Loucy (cell line): ENCODE measurements at regions not wholly inside any gene's neighbourhood (a gene's known extent, or its start where the extent isn't known, plus 50 kb on each side); places are given as distances from the start of the nearest gene placed in this dataset.

Experiments
- H2AFZ ChIP-seq: fragments of 200-600 bp; sonication (generic); 2 replicates; pipeline ENCODE4 v1.6.0; 2016; ENCODE audit warnings: antibody characterized with exemption, mild to moderate bottlenecking, low read length, moderate library complexity
- H3F3A ChIP-seq: fragments of 200-600 bp; 2 replicates; pipeline ENCODE4 v1.6.0; 2016; ENCODE audit warnings: antibody characterized with exemption, low read depth, mild to moderate bottlenecking
- H3K27me3 ChIP-seq: fragments of 200-600 bp; sonication (generic); 2 replicates; pipeline ENCODE4 v1.6.1; 2014; ENCODE audit warnings: low read length, mild to moderate bottlenecking; ENCODE audit not compliant: insufficient read depth, poor library complexity, severe bottlenecking
- H3K36me3 ChIP-seq: fragments of 200-600 bp; sonication (generic); 2 replicates; pipeline ENCODE4 v1.6.1; 2016; ENCODE audit warnings: low read length; ENCODE audit not compliant: insufficient read depth
- H3K4me1 ChIP-seq: fragments of 200-600 bp; sonication (generic); 2 replicates; pipeline ENCODE4 v1.5.1; 2014; ENCODE audit warnings: low read length, mild to moderate bottlenecking; ENCODE audit not compliant: insufficient read depth, poor library complexity, severe bottlenecking
- H3K4me2 ChIP-seq: fragments of 200-600 bp; sonication (generic); 2 replicates; pipeline ENCODE4 v1.6.0; 2014; ENCODE audit warnings: antibody characterized with exemption, low read length, low read depth, mild to moderate bottlenecking; ENCODE audit not compliant: poor library complexity, severe bottlenecking
- H3K4me3 ChIP-seq: fragments of 200-600 bp; sonication (generic); 2 replicates; pipeline ENCODE4 v1.5.1; 2014; ENCODE audit warnings: low read length, mild to moderate bottlenecking, mixed read lengths; ENCODE audit not compliant: poor library complexity, severe bottlenecking
- H3K79me2 ChIP-seq: fragments of 200-600 bp; sonication (generic); 2 replicates; pipeline ENCODE4 v1.6.1; 2014; ENCODE audit warnings: low read length; ENCODE audit not compliant: insufficient read depth
- H3K9ac ChIP-seq: fragments of 200-600 bp; sonication (generic); 2 replicates; pipeline ENCODE4 v1.6.0; 2014; ENCODE audit warnings: mild to moderate bottlenecking, low read depth, low read length, moderate library complexity; ENCODE audit not compliant: poor library complexity, severe bottlenecking
- H3K9me2 ChIP-seq: fragments of 200-600 bp; sonication (generic); replicated peaks from 2 replicates; pipeline ENCODE4 v1.6.1; 2016; ENCODE audit warnings: low read depth, low read length, mixed read lengths
- H3K9me3 ChIP-seq: fragments of 200-600 bp; sonication (generic); 2 replicates; pipeline ENCODE4 v1.6.1; 2014; ENCODE audit warnings: mild to moderate bottlenecking, antibody characterized with exemption, low read length, low read depth; ENCODE audit not compliant: insufficient read depth
- H4K20me1 ChIP-seq: fragments of 200-600 bp; sonication (generic); 2 replicates; pipeline ENCODE4 v1.6.0; 2014; ENCODE audit warnings: antibody characterized with exemption, low read length, mild to moderate bottlenecking; ENCODE audit not compliant: insufficient read depth, poor library complexity, severe bottlenecking
- EZH2phosphoT487 ChIP-seq: fragments of 200-600 bp; IDR thresholded peaks from 2 replicates; pipeline ENCODE4 v1.6.1; 2018; ENCODE audit warnings: antibody characterized with exemption, mild to moderate bottlenecking, moderate library complexity, borderline replicate concordance
- TF ChIP-seq, protein P1 (sequence below): fragments of 200-600 bp; sonication (generic); conservative IDR thresholded peaks from 2 replicates; pipeline ENCODE4 v1.5.1; 2014; ENCODE audit warnings: mild to moderate bottlenecking, antibody characterized with exemption, low read length

DNA sequence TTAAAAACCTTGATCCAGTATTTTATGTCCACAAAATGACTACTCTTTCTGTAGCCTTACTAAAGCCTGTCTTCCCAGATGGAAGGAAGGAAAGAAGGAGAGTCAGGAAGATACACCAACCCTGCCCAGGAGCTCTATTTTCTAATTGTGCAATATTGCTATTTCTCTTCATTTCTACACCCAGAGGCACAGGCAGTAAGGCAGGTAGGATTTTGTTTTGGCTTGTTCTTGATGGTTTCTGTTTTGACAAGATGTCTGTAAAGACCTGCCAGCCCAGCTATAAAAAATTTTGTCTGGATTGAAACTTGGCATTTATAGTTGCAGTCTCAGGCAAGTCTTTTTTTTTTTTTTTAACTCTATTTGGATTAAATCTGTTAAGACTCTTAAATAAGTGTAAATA lies 587.5 kb upstream of the ARID1B start:
- H3K27me3 ChIP-seq = no peaks in the 10 kb centered on the region
- H3K4me3 ChIP-seq = no peak overlapping the region
- H3K4me2 ChIP-seq = no peak overlapping the region
- no peaks in the 10 kb centered on the region for H3K9me2 ChIP-seq
- H4K20me1 ChIP-seq = no peaks in the 10 kb centered on the region
- H3K36me3 ChIP-seq = no peaks in the 10 kb centered on the region
- TF ChIP-seq, protein P1, sequence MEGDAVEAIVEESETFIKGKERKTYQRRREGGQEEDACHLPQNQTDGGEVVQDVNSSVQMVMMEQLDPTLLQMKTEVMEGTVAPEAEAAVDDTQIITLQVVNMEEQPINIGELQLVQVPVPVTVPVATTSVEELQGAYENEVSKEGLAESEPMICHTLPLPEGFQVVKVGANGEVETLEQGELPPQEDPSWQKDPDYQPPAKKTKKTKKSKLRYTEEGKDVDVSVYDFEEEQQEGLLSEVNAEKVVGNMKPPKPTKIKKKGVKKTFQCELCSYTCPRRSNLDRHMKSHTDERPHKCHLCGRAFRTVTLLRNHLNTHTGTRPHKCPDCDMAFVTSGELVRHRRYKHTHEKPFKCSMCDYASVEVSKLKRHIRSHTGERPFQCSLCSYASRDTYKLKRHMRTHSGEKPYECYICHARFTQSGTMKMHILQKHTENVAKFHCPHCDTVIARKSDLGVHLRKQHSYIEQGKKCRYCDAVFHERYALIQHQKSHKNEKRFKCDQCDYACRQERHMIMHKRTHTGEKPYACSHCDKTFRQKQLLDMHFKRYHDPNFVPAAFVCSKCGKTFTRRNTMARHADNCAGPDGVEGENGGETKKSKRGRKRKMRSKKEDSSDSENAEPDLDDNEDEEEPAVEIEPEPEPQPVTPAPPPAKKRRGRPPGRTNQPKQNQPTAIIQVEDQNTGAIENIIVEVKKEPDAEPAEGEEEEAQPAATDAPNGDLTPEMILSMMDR = no peak
- TF ChIP-seq EZH2phosphoT487 = no peak
- H3F3A ChIP-seq = no peaks in the 10 kb centered on the region
- H2AFZ ChIP-seq = 0 out of 2 replicates have a peak overlapping the region, but pooled peaks have one; percentile 14
- H3K4me1 ChIP-seq = peaks cover 35% of the 10 kb centered on the region
- H3K9me3 ChIP-seq = no peaks in the 10 kb centered on the region
- no peaks in the 10 kb centered on the region for H3K79me2 ChIP-seq
- H3K9ac ChIP-seq = no peak overlapping the region

DNA sequence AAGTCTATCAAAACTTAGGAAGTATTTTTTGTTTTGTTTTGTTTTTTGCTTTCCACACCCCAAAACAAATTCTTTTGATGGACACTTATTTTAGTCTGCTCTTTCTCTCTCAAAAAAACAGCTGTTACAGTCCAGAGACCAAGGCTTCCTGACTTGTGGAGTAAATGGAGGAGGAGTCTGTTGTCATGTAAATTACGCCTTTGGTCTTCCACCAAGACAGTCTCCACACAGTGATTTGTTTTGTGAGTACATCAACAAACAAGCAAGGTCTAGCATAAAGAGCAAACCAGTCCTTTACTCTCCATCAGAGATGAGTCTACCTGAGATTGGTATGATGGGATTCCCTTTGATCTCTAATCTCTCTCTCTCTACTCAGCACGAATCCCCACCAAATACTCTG lies 588.0 kb upstream of the ARID1B start:
- no peaks in the 10 kb centered on the region for H3K9me2 ChIP-seq
- H3K4me1 ChIP-seq = peaks cover 36% of the 10 kb centered on the region
- no peaks in the 10 kb centered on the region for H3K79me2 ChIP-seq
- no peak overlapping the region for H3K4me3 ChIP-seq
- no peak overlapping the region for H3K9ac ChIP-seq
- no peaks in the 10 kb centered on the region for H4K20me1 ChIP-seq
- no peaks in the 10 kb centered on the region for H3K36me3 ChIP-seq
- TF ChIP-seq, protein P1 = no peak
- no peak for TF ChIP-seq EZH2phosphoT487
- H2AFZ ChIP-seq = peak overlapping the region; percentile 14; the same call in 1 of the 2 replicates
- no peak overlapping the region for H3K4me2 ChIP-seq
- H3F3A ChIP-seq = no peaks in the 10 kb centered on the region
- H3K9me3 ChIP-seq = no peaks in the 10 kb centered on the region
- H3K27me3 ChIP-seq = no peaks in the 10 kb centered on the region

DNA sequence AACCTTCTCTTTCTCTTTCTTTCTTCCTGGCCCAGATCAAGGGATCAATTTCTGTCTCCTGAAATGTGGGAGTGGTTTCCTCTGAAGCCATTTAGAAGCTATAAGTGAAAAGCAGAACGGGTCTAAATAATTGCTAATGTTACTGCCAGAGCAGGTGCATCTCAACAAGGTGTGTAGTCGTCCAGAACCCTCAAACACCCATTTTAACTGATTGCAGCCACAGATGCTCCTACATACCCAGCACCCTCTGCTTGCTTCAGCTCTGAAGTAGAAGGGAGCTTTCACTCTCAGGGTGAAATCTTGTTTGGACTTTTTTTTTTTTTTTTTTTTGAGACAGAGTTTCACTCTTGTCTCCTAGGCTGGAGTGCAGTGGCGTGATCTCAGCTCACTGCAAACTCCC lies 592.1 kb upstream of the ARID1B start:
- TF ChIP-seq, protein P1 = no peak
- no peak for TF ChIP-seq EZH2phosphoT487
- Histone ChIP-seq H3F3A (no peaks in the 10 kb centered on the region), H3K27me3 (no peaks in the 10 kb centered on the region), H3K9me2 (no peaks in the 10 kb centered on the region), H4K20me1 (no peaks in the 10 kb centered on the region), H3K36me3 (no peaks in the 10 kb centered on the region), H3K4me3 (no peak overlapping the region), H3K9me3 (peaks cover 3% of the 10 kb centered on the region; the same call in 1 of the 2 replicates), H2AFZ (no peak overlapping the region), H3K4me1 (peaks cover 44% of the 10 kb centered on the region), H3K79me2 (no peaks in the 10 kb centered on the region), H3K4me2 (peak overlapping the region; percentile 9), H3K9ac (no peak overlapping the region)
